22Rv1 (cell line): ENCODE measurements at regions not wholly inside any gene's neighbourhood (a gene's known extent, or its start where the extent isn't known, plus 50 kb on each side); places are given as distances from the start of the nearest gene placed in this dataset.

Experiments used
- ZFX ChIP-seq: fragments of 450-650 bp; IDR thresholded peaks from 2 replicates; pipeline ENCODE4 v1.6.1; 2017; ENCODE audit warnings: antibody characterized with exemption, borderline replicate concordance
- TF ChIP-seq, protein P1 (sequence below): fragments of 450-650 bp; IDR thresholded peaks from 2 replicates; pipeline ENCODE4 v1.5.1; 2017; ENCODE audit warnings: mild to moderate bottlenecking

GRCh38 chr3:70702132-70702531 is 389.7 kb upstream of the MDFIC2 start:
- TF ChIP-seq, protein P1, sequence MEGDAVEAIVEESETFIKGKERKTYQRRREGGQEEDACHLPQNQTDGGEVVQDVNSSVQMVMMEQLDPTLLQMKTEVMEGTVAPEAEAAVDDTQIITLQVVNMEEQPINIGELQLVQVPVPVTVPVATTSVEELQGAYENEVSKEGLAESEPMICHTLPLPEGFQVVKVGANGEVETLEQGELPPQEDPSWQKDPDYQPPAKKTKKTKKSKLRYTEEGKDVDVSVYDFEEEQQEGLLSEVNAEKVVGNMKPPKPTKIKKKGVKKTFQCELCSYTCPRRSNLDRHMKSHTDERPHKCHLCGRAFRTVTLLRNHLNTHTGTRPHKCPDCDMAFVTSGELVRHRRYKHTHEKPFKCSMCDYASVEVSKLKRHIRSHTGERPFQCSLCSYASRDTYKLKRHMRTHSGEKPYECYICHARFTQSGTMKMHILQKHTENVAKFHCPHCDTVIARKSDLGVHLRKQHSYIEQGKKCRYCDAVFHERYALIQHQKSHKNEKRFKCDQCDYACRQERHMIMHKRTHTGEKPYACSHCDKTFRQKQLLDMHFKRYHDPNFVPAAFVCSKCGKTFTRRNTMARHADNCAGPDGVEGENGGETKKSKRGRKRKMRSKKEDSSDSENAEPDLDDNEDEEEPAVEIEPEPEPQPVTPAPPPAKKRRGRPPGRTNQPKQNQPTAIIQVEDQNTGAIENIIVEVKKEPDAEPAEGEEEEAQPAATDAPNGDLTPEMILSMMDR: no peak
- no peak for TF ChIP-seq ZFX
